Pancreas (tissue), 10 donors: ENCODE measurements at regions not wholly inside any gene's neighbourhood (a gene's known extent, or its start where the extent isn't known, plus 50 kb on each side); places are given as distances from the start of the nearest gene placed in this dataset.

Experiments used
- ATAC-seq, 4 donors: fragments of 200-7000 bp; cut with Tn5 transposase; one replicate each; pipeline versions ENCODE4 v1.8.0 to v1.9.1; 2020; ENCODE audit warnings: mild to moderate bottlenecking in 4 of 4, moderate library complexity in 4 of 4
- DNase-seq, 6 donors: peaks; one replicate each; pipeline ENCODE4 v3.0.0-alpha.2; 2020
- FAIRE-seq: peaks from 2 replicates; lab custom pipeline; 2012; peaks lifted over from hg19 to GRCh38; lab: Jason Lieb, UNC
- H3K27ac ChIP-seq, 4 donors: fragments of 200-600 bp; sonication (generic); 1 replicate in 3 of 4; 2 replicates in 1 of 4; pipeline versions ENCODE4 v1.5.0 to v1.8.0; 2020
- H3K27me3 ChIP-seq, 4 donors: fragments of 200-600 bp; one replicate each; pipeline ENCODE4 v1.8.0; 2021
- H3K36me3 ChIP-seq, 3 donors: fragments of 200-600 bp; sonication (generic) in 1 of 3; one replicate each; pipeline versions ENCODE4 v1.5.0 to v1.8.0; 2020 to 2021
- H3K4me1 ChIP-seq, 3 donors: fragments of 200-600 bp; one replicate each; pipeline ENCODE4 v1.8.0; 2021
- H3K4me3 ChIP-seq, 4 donors: fragments of 200-600 bp; sonication (generic) in 2 of 4; one replicate each; pipeline versions ENCODE4 v1.5.0 to v1.8.0; 2020 to 2021
- H3K9me3 ChIP-seq, 4 donors: fragments of 200-600 bp; one replicate each; pipeline ENCODE4 v1.8.0; 2021
- CTCF ChIP-seq, 4 donors: fragments of 200-600 bp; sonication (generic) in 3 of 4; IDR thresholded peaks; one replicate each; pipeline versions ENCODE4 v1.5.0 to v1.8.0; 2021; ENCODE audit warnings: antibody characterized with exemption in 4 of 4
- WGBS, 2 donors: extraction: QIAGEN DNeasy Blood & Tissue Kit; methylation state at CpG; one replicate each; pipeline ENCODE4 v1.1.7; 2013; 5-methylcytosine and 5-hydroxymethylcytosine counted together
- intact Hi-C, 3 donors: fragments of 100-400 bp; cut with DNase I; formaldehyde crosslinking; loops; one replicate each; pipeline versions ENCODE4 v1.11.1 to v1.14.2; 2022
- donor health status: healthy with polysubstance abuse.
- donor health status: DM: no; HTN: no; CAD: no; lungs with moderate emphysema.
- donor health status: DM: no; HTN: no; CAD: no.
- donor health status: control.
- donor health status: control.
- donor health status: Bipolar disorder and iron deficiency.
- donor health status: DM: yes; HTN: yes; CAD: no.
- donor health status: DM: no; HTN: no; CAD: no.
- donor health status: DM: no; HTN: no; CAD: no.
- donor health status: DM: yes; HTN: yes; CAD: no.

GRCh38 chr18:40930211-40930882 is 1024.7 kb upstream of the PIK3C3 start:
- no peak for TF ChIP-seq CTCF (IDR thresholded peaks at IDR 0.05)

GRCh38 chr18:40929399-40929798 is 1025.6 kb upstream of the PIK3C3 start:
- Histone ChIP-seq H3K4me3 (no peak overlapping the region), H3K9me3 (no peaks in the 10 kb centered on the region), H3K27me3 (no peaks in the 10 kb centered on the region), H3K27ac (no peak overlapping the region), H3K4me1 (no peaks in the 10 kb centered on the region), H3K36me3 (no peaks in the 10 kb centered on the region)
- ATAC-seq = no peak
- intact Hi-C loops = no loop called here
- 52 to 61% methylated on average over 7 of the region's 7 CpGs for WGBS, 2 donors
- TF ChIP-seq CTCF (IDR thresholded peaks at IDR 0.05) = no peak
- no peak for FAIRE-seq
- no peak for DNase-seq

More at GRCh38 chr18:40930211-40930882, 1024.7 kb upstream of the PIK3C3 start:
- Histone ChIP-seq H3K4me1 (no peaks in the 10 kb centered on the region), H3K27ac (no peak overlapping the region), H3K36me3 (no peaks in the 10 kb centered on the region), H3K9me3 (no peaks in the 10 kb centered on the region), H3K27me3 (no peaks in the 10 kb centered on the region), H3K4me3 (no peak overlapping the region)
- ATAC-seq (no peak), DNase-seq (no peak), FAIRE-seq (no peak)
- intact Hi-C loops = no loop called here
- 58 to 63% methylated on average over 5 of the region's 5 CpGs for WGBS, 2 donors

- intact Hi-C loops = no loop called here
- WGBS, 2 donors = 63 to 75% methylated on average over 5 of the region's 5 CpGs
Measured at GRCh38 chr18:40926679-40927078, 1028.4 kb upstream of the PIK3C3 start.

GRCh38 chr18:40925071-40925541 is 1029.9 kb upstream of the PIK3C3 start:
- FAIRE-seq (no peak), ATAC-seq (no peak), DNase-seq (no peak)
- Histone ChIP-seq H3K4me1 (no peaks in the 10 kb centered on the region), H3K27me3 (no peaks in the 10 kb centered on the region), H3K9me3 (no peaks in the 10 kb centered on the region), H3K36me3 (no peaks in the 10 kb centered on the region), H3K4me3 (no peak overlapping the region), H3K27ac (no peak overlapping the region)
- no peak for TF ChIP-seq CTCF (IDR thresholded peaks at IDR 0.05)
- WGBS, 2 donors = 73 to 84% methylated on average over 1 of the region's 1 CpG
- intact Hi-C loops = no loop called here

More at GRCh38 chr18:40926679-40927078, 1028.4 kb upstream of the PIK3C3 start:
- ATAC-seq = no peak
- H3K9me3 ChIP-seq = no peaks in the 10 kb centered on the region
- no peak for DNase-seq
- no peaks in the 10 kb centered on the region for H3K4me1 ChIP-seq
- no peak for TF ChIP-seq CTCF (IDR thresholded peaks at IDR 0.05)
- no peak overlapping the region for H3K27ac ChIP-seq
- no peaks in the 10 kb centered on the region for H3K36me3 ChIP-seq
- no peak for FAIRE-seq
- H3K4me3 ChIP-seq = no peak overlapping the region
- no peaks in the 10 kb centered on the region for H3K27me3 ChIP-seq
